ENCODE measurements at regions not wholly inside any gene's neighbourhood (a gene's known extent, or its start where the extent isn't known, plus 50 kb on each side); places are given as distances from the start of the nearest gene placed in this dataset.

DNA sequence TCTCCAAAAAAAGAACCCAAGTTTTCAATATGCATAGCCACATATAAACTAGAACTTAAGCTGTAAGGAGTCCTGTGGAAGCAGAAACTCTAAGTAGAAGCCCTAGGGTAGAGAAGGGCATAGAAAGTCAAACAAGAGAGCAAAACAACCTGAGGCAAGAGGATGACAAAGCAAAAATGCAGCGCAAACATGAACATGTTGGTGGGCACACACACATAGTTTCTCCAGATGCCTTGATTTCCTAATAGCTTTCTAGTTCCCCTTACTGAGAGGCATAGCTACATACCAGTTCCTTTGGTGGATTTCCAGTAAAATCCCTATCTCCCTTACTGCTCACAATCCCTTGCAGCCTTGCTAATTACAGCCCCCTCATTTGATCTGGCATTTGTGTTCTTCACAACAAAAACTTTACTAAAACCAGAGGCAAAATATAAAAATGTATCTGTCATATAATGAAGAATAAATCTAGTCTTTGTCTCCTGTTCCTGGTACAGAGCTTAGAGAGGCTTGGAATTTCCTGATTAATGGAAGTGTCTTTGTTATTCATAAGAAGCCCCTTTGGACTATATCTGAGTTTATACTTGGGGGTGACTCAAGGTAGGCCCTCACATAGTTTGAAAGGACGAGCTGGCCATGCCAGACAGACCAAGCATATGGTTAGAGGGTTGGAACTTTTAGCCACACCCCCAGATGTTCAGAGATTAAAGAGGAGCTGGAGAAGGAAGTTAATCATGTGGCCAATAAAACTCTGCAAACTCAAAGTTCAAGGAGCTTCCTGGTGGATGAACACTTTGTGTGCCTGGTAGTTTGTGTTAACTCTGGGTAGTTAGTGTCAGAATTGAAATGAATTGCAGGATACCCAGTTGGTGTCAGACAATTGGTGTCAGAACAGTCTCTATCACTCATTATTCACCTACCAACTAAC, 52.7 kb upstream of the ZCCHC13 start:
- peaks cover 2% of the 10 kb centered on the region; the same call in 1 of the 2 replicates for H3K36me3 ChIP-seq (ENCODE audit: insufficient read depth, low read length)
- no peaks in the 10 kb centered on the region for H3K27me3 ChIP-seq (ENCODE audit: insufficient read depth, low read length)
- H3K79me2 ChIP-seq (ENCODE audit: control insufficient read depth, insufficient read depth, low read length, unreplicated experiment), result no peaks in the 10 kb centered on the region
- peaks cover 33% of the 10 kb centered on the region for H3K4me1 ChIP-seq (ENCODE audit: control insufficient read depth, insufficient read depth, low read length, unreplicated experiment)
- peak overlapping the region; percentile 48 for H3K27ac ChIP-seq (ENCODE audit: low read depth, low read length)
- H3K4me3 ChIP-seq (ENCODE audit: low read depth, low read length), result no peak overlapping the region
- no peak overlapping the region for H2AFZ ChIP-seq (ENCODE audit: low read length, unreplicated experiment)

DNA sequence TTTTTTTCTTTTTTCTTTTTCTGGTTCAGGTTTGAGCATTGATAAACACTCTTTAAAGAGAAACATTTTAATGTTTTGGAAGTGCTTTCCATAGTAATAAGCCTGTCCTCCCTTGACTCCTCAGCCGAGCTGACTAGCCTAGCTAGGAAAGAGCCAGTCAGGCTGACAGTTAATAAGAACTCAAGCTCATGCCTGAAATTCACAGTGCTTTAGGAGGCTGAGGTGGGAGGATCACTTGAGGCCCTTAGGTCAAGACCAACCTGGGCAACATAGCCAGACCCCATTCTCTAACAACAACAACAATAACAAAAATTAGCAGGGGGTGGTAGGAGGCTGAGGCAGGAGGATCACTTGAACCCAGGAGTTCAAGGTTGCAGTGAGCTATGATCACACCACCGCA, 53.4 kb upstream of the ZCCHC13 start:
- H3K79me2 ChIP-seq (ENCODE audit: control insufficient read depth, insufficient read depth, low read length, unreplicated experiment), result no peaks in the 10 kb centered on the region
- no peak overlapping the region for H3K4me3 ChIP-seq (ENCODE audit: low read depth, low read length)
- no peaks in the 10 kb centered on the region for H3K27me3 ChIP-seq (ENCODE audit: insufficient read depth, low read length)
- peak overlapping the region; percentile 32; the same call in 1 of the 2 replicates for H3K27ac ChIP-seq (ENCODE audit: low read depth, low read length)
- H3K4me1 ChIP-seq (ENCODE audit: control insufficient read depth, insufficient read depth, low read length, unreplicated experiment), result peaks cover 33% of the 10 kb centered on the region
- H3K36me3 ChIP-seq (ENCODE audit: insufficient read depth, low read length), result no peaks in the 10 kb centered on the region; the same call in 1 of the 2 replicates
- no peak overlapping the region for H2AFZ ChIP-seq (ENCODE audit: low read length, unreplicated experiment)

DNA sequence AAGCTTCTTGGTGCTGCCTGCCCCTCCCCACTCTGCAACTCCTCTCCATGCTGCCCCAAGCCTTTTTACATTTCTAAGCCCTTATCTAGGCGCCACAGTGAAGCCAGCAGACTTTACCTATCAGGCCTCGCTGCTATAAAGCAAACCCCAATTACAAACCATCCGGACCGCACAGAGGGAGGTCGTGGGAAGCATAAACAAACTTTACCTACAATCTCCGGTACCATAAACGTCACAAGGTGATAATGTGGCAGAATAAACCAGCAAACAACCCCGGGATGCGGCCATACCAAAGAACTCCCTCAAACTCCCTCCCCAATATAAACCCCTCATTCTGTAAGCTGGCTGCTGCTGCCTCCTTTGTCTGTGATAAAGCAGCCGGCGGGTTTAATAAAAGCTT, 54.0 kb upstream of the ZCCHC13 start:
- H3K79me2 ChIP-seq (ENCODE audit: control insufficient read depth, insufficient read depth, low read length, unreplicated experiment), result no peaks in the 10 kb centered on the region
- H2AFZ ChIP-seq (ENCODE audit: low read length, unreplicated experiment), result no peak overlapping the region
- H3K36me3 ChIP-seq (ENCODE audit: insufficient read depth, low read length), result no peaks in the 10 kb centered on the region; the same call in 1 of the 2 replicates
- H3K4me1 ChIP-seq (ENCODE audit: control insufficient read depth, insufficient read depth, low read length, unreplicated experiment), result peaks cover 33% of the 10 kb centered on the region
- peak overlapping the region; percentile 32; the same call in 1 of the 2 replicates for H3K27ac ChIP-seq (ENCODE audit: low read depth, low read length)
- H3K27me3 ChIP-seq (ENCODE audit: insufficient read depth, low read length), result no peaks in the 10 kb centered on the region
- no peak overlapping the region for H3K4me3 ChIP-seq (ENCODE audit: low read depth, low read length)

DNA sequence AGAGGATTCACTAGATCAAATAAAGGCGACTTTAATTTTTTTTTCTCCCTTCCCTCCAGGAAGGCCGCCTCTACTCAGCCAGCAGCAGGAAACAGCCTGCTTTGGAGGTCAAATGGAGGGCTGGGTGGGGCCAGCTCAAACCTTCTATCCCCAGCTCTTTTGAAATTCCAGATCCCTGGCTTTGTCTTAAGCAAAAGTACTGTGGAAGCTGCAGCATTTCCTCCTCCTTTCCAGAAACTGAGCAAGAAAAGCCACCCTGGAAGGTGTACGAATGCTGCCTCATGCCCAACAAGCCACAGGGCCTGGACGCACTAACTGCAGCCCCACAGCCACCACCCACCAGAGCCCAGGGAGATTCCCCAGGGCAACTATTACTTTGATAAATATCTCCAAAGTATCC, 55.1 kb upstream of the ZCCHC13 start:
- H3K4me3 ChIP-seq (ENCODE audit: low read depth, low read length), result no peak overlapping the region
- no peaks in the 10 kb centered on the region for H3K27me3 ChIP-seq (ENCODE audit: insufficient read depth, low read length)
- H3K4me1 ChIP-seq (ENCODE audit: control insufficient read depth, insufficient read depth, low read length, unreplicated experiment), result peaks cover 33% of the 10 kb centered on the region
- H3K36me3 ChIP-seq (ENCODE audit: insufficient read depth, low read length), result no peaks in the 10 kb centered on the region; the same call in 1 of the 2 replicates
- H2AFZ ChIP-seq (ENCODE audit: low read length, unreplicated experiment), result no peak overlapping the region
- H3K79me2 ChIP-seq (ENCODE audit: control insufficient read depth, insufficient read depth, low read length, unreplicated experiment), result no peaks in the 10 kb centered on the region
- H3K27ac ChIP-seq (ENCODE audit: low read depth, low read length), result peak overlapping the region; percentile 12; the same call in 1 of the 2 replicates

DNA sequence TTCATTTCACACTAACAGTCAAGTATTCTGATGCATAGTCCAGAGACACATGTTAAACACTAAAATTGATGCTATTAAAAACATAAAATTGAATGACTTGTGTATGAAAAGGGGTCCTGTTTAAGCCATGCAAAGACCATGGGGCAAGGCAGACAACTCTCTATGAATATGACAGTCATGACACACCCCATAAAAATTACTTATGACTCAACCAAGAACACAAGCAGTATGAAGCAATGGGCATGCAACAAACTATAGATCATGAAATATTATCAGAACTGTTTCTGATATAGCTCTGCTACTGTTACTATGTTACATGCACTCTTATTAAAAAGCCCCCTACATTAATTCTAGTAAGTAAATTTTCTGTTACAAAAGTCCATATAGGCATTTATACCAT, 57.5 kb upstream of the ZCCHC13 start:
- H3K27ac ChIP-seq (ENCODE audit: low read depth, low read length), result peak overlapping the region; percentile 60
- no peaks in the 10 kb centered on the region for H3K27me3 ChIP-seq (ENCODE audit: insufficient read depth, low read length)
- H3K79me2 ChIP-seq (ENCODE audit: control insufficient read depth, insufficient read depth, low read length, unreplicated experiment), result no peaks in the 10 kb centered on the region
- no peak overlapping the region for H2AFZ ChIP-seq (ENCODE audit: low read length, unreplicated experiment)
- no peaks in the 10 kb centered on the region for H3K36me3 ChIP-seq (ENCODE audit: insufficient read depth, low read length)
- no peak overlapping the region for H3K4me3 ChIP-seq (ENCODE audit: low read depth, low read length)
- peaks cover 44% of the 10 kb centered on the region for H3K4me1 ChIP-seq (ENCODE audit: control insufficient read depth, insufficient read depth, low read length, unreplicated experiment)

DNA sequence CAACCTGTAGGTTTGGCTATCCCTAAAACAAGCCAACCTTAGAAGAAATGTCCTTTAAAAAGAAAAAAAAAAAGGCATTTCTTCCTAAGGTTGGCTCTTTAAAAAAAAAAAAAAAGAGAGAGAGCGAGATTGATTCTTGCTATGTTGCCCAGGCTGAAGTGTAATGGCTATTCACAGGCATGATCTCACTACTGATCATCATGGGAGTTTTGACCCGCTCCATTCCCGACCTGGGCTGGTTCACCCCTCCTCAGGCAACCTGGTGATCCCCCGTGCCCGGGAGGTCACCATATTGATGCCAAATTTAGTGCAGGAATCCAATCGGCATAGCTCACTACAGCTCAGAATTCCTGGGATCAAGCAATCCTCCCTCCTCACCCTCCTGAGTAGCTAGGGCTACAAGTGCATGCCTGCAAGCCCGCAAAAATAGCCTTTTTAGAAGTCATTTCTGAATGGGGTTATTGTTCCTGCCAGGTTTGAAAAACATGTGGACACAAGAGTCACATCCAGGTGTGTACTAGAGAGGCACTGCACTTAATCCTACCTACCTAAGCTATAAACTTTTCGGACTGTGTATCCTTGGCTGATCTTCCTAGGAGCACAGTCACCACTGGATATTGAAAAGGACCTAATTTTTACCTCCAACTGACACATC, 61.4 kb upstream of the ZCCHC13 start:
- Histone ChIP-seq H2AFZ (ENCODE audit: low read length, unreplicated experiment) (no peak overlapping the region), H3K36me3 (ENCODE audit: insufficient read depth, low read length) (no peaks in the 10 kb centered on the region), H3K79me2 (ENCODE audit: control insufficient read depth, insufficient read depth, low read length, unreplicated experiment) (no peaks in the 10 kb centered on the region), H3K27ac (ENCODE audit: low read depth, low read length) (peak overlapping the region; percentile 47; the same call in 1 of the 2 replicates), H3K4me3 (ENCODE audit: low read depth, low read length) (no peak overlapping the region), H3K4me1 (ENCODE audit: control insufficient read depth, insufficient read depth, low read length, unreplicated experiment) (peaks cover 26% of the 10 kb centered on the region), H3K27me3 (ENCODE audit: insufficient read depth, low read length) (no peaks in the 10 kb centered on the region)

DNA sequence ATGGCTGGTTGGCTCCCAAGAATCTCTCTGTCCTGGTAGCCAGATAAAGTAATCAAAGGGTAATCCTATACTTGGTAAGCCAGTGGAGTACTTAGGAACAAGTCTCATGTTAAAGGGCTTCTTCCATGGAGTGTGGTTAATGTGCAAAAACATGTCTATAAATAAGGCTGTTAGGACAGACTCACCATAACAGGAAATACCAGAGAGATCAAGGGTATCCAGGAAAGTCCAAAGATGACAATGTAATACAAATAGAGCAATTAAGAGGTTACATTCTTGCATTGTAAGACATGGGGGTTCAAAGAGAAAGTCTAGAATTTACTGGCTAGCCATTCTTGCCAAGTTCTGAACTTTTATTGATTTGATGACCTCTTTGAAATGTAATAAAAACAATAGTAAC, 61.9 kb upstream of the ZCCHC13 start:
- H3K27me3 ChIP-seq (ENCODE audit: insufficient read depth, low read length), result no peaks in the 10 kb centered on the region
- H3K4me3 ChIP-seq (ENCODE audit: low read depth, low read length), result no peak overlapping the region
- no peak overlapping the region for H2AFZ ChIP-seq (ENCODE audit: low read length, unreplicated experiment)
- peaks cover 22% of the 10 kb centered on the region for H3K4me1 ChIP-seq (ENCODE audit: control insufficient read depth, insufficient read depth, low read length, unreplicated experiment)
- peak overlapping the region; percentile 47 for H3K27ac ChIP-seq (ENCODE audit: low read depth, low read length)
- H3K36me3 ChIP-seq (ENCODE audit: insufficient read depth, low read length), result no peaks in the 10 kb centered on the region
- no peaks in the 10 kb centered on the region for H3K79me2 ChIP-seq (ENCODE audit: control insufficient read depth, insufficient read depth, low read length, unreplicated experiment)

DNA sequence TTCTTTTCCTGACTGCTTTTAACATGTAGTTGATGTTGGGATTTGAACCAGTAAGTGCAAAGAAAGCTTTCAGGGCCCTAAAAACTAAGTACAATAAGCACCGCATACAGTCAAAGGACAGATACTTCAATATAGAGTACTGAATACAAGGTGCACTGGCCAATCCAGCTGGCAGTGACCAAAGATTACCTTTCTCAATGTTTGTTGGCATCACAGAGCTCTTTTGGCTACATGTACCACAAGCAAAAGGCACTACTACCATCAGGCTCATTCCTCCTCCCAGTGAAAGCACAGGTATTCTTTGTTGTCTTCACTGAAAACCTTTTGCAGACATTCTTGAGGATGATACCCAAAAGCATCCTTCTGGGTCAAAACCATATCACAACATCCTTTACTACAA, 65.2 kb upstream of the ZCCHC13 start:
- no peaks in the 10 kb centered on the region for H3K36me3 ChIP-seq (ENCODE audit: insufficient read depth, low read length)
- H3K27me3 ChIP-seq (ENCODE audit: insufficient read depth, low read length), result no peaks in the 10 kb centered on the region
- H2AFZ ChIP-seq (ENCODE audit: low read length, unreplicated experiment), result no peak overlapping the region
- no peak overlapping the region for H3K27ac ChIP-seq (ENCODE audit: low read depth, low read length)
- no peak overlapping the region for H3K4me3 ChIP-seq (ENCODE audit: low read depth, low read length)
- no peaks in the 10 kb centered on the region for H3K79me2 ChIP-seq (ENCODE audit: control insufficient read depth, insufficient read depth, low read length, unreplicated experiment)
- H3K4me1 ChIP-seq (ENCODE audit: control insufficient read depth, insufficient read depth, low read length, unreplicated experiment), result peaks cover 18% of the 10 kb centered on the region

DNA sequence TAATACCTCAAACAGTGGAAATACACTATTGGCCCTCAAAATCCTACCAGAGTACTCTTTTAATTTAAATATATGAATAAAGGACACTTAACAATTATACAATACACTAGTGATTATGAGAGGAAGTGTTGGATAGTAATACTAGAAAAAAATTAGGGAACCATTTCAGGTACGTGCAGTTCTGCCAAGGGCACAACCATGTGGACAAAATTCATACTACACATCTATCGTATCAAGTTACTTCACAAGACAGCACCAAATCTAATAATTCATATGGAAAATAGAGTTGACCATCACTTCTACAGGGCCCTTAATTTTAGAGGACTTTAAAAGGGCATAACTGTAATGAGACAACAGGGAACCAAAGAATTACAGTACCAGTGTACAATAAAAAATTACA, 69.2 kb upstream of the ZCCHC13 start:
- Histone ChIP-seq H3K27me3 (ENCODE audit: insufficient read depth, low read length) (no peaks in the 10 kb centered on the region), H3K79me2 (ENCODE audit: control insufficient read depth, insufficient read depth, low read length, unreplicated experiment) (peaks cover 2% of the 10 kb centered on the region), H2AFZ (ENCODE audit: low read length, unreplicated experiment) (no peak overlapping the region), H3K4me3 (ENCODE audit: low read depth, low read length) (no peak overlapping the region), H3K36me3 (ENCODE audit: insufficient read depth, low read length) (no peaks in the 10 kb centered on the region), H3K27ac (ENCODE audit: low read depth, low read length) (no peak overlapping the region), H3K4me1 (ENCODE audit: control insufficient read depth, insufficient read depth, low read length, unreplicated experiment) (no peaks in the 10 kb centered on the region)

DNA sequence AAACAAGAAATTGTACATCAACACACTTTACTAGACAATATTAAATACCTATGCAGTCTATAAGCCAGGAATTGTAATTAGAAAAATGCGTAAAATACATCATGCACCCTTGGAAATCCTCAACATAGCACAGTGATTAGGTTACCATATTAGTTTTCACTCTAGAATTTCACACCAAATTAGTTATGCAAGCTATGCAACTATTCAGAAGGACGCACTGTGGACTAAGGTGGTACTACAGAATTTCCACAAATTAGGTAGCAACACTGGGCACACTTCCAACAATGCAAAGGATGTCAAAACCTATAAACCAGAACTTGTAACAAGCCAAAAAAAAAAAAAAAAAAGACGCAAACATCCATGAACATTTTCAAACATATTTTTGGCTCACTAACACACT, 71.1 kb upstream of the ZCCHC13 start:
- no peak overlapping the region for H2AFZ ChIP-seq (ENCODE audit: low read length, unreplicated experiment)
- H3K79me2 ChIP-seq (ENCODE audit: control insufficient read depth, insufficient read depth, low read length, unreplicated experiment), result peaks cover 5% of the 10 kb centered on the region
- H3K4me3 ChIP-seq (ENCODE audit: low read depth, low read length), result no peak overlapping the region
- no peaks in the 10 kb centered on the region for H3K27me3 ChIP-seq (ENCODE audit: insufficient read depth, low read length)
- no peaks in the 10 kb centered on the region for H3K36me3 ChIP-seq (ENCODE audit: insufficient read depth, low read length)
- H3K4me1 ChIP-seq (ENCODE audit: control insufficient read depth, insufficient read depth, low read length, unreplicated experiment), result no peaks in the 10 kb centered on the region
- H3K27ac ChIP-seq (ENCODE audit: low read depth, low read length), result no peak overlapping the region

All from ACC112 (cell line).